Left renal pelvis (tissue), 4 donors: ENCODE measurements at regions not wholly inside any gene's neighbourhood (a gene's known extent, or its start where the extent isn't known, plus 50 kb on each side); places are given as distances from the start of the nearest gene placed in this dataset.

Experiments
- DNase-seq, 4 donors: peaks; one replicate each; pipeline ENCODE4 v3.0.0-alpha.2; 2013; ENCODE audit warnings: low read depth in 4 of 4, low spot score in 3 of 4

DNA sequence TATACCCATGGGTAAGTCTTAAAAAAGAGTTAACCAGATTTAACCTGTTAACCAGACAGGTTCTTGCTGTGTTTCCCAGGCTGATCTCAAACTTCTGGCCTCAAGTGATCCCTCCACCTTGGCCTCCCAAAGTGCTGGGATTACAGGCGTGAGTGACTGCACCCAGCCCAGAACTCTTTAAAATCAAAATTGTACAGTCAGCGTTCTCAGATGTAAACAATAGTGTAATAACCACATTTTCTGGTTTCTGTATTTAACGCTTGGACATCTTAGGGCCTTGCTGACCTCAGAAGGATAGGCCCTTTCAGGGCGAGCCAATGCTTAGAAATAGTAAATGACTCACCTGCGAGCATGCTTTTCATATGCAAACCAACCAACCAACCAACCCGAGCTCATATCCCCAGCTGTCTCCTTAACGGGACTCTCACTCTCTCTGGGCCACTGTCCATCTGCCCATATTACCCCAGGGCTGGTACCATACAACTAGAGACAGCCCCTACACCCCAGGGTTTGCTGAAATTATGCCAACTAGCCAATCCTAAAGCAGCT, 415.0 kb upstream of the XYLT1 start:
- no peak for DNase-seq

DNA sequence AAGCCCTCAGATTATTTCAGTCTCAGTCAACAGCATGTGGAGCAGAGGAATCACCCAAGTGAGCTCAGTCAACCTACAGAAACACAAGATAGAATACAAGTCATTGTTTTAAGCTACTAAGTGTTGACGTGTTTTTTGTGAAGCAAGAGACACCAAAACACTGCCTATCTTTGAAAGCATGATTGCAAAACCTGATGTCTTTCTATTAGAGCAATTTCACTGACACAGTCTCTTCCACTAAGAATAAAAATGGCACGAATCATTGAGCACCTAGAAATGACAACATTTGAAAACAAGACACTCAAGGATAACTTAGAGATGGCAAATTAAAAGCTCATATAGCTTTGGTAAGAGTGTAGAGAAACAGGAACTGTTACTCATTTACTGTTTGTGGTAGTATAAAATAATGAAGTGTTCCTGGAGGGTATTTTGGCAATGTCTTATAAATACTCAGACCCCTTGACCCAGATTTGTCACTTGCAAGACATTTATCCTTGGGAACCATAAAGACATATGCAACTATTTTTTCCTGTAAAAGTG, 407.1 kb upstream of the XYLT1 start:
- DNase-seq, result no peak

DNA sequence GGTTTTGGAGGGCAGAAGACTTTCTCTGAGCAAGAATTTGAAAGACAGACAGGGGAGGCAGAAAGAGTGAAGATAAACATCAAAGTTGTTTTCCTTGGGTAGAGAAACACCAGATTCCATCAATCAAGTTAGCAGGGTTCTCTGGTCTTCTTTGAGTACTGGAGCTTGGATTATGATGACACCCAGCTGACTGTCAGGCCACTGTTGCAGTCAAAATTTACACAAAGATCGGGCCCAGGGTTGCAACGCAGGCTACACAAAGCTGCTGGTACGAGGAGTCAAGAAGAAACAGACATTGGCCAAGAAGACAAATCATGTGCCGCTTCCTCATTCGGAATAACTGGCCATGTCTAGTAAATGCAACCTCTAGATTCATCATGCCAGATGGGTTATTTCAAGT, 396.2 kb upstream of the XYLT1 start:
- no peak for DNase-seq

DNA sequence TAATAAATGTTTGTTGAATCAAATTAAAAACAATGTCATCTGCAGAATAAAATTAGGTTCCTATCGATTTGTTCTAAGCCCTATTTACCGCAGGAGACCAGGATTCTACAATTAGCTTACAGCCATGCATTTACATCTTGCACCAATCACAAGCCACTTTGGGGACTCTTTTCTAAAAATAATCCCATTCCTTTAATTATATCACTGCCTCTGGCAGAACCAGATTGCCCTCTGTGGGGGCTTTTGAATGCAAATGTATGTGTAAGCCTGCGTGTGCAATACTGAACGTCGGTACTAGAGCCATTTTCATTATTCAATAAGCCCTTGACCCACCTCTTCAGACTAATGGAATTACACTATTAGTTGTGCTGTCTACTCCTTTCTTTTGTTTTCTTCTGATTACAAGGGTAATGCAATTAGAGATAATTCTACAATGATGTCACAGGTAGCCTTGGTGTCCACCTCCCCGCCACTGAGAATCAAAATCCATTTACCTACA, 391.3 kb upstream of the XYLT1 start:
- DNase-seq, result no peak

DNA sequence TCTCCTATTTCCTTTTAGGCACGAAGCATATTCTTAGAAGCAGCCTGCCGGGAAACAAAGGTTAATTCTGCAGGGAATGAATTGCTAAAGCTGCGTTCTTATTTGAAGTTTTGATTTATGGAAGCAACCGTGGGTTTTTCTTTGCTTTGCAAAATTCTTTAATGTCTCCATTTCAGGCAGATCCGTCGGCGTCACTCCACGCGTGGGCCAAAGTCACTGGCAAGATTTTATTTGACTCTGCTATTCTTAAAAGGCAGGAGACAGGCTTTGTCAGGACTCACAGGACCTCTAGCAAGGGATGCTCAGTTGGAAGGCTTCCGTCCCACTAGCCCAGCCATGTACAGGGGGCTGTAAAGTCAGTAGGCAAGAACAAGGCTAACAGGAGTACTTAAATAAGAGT, 387.3 kb upstream of the XYLT1 start:
- no peak for DNase-seq

DNA sequence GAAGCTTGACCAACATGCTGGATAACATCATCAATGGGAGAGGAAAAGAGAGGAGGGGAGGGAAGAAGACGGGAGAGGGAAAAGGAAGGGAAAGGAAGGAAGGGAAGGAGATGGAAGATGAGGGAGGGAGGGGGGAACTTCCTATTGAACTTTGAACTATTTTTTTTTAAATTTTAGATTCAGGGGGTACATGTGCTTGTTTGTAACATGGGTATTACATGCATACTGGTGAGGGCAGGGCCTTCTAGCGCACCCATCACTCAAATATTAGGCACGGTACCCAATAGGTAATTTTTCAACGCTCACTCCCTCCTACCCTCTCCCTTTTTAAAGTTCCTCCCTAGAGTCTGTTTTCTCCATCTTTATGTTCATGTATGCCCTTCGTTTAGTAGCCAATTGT, 383.2 kb upstream of the XYLT1 start:
- DNase-seq, result no peak

DNA sequence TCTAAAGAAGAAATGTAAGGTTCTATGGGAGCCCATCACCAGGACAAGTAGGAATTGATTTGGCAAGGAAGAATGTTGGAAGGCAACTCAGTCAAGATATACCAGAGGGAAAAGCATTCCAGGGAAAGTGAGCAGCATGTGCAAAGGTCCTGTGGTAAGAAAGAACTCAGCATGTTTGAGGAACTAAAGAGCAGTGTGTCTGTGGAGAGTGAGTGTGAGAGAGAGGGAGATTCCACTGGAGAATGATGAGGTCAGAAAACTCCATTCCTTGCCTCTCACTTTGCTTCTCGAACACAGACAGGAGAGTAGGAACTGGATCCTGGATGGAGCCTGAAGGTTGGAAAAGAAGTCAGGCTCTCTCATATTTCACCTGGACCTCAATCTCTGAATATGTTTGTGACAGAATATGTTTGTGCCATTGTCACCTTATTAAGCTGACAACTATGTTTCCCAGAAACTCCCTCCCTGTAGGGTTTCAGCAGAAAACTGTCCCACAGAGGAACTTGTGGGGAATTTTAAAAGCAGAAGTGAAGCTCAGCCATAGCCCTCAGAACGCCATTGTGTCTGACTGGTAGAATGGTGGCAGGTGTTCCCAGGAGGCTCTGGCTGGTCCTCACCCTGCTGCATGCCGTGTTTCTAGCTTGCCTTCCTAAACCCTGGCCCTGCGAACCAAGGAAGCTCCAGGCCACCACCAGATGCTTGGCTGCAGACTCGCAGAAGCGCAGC, 382.4 kb upstream of the XYLT1 start:
- no peak for DNase-seq

DNA sequence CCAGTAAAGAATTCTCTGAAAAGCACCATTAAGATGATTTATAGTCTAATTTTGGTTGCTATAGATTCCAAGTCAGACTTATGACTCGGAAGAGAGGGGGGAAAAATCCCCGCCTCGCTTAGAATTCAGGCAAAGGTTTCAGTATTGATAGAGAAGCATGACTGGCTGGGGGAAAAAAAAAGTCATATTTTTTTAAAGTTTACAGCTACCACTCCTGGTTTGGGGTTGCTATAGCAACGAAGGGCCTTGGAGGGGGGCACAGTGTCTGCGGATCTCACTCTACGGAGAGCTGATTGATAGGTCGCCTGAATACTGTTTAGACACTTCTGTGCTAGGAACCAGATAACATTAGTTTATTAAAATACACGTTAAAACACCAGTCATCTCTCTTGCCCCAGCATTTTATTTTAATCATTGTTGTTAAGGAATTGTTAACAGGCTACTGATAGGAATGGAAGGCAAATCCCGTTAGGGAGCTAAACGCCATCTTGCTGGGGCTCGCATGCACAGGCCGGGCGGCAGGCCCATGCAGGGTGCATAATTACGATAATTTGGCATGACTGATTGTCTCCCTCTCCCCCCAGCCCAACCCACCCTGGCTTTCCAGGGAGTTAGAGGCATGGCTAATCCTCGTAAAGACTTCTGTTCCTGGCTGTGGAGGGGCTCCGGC, 380.0 kb upstream of the XYLT1 start:
- DNase-seq, result no peak

DNA sequence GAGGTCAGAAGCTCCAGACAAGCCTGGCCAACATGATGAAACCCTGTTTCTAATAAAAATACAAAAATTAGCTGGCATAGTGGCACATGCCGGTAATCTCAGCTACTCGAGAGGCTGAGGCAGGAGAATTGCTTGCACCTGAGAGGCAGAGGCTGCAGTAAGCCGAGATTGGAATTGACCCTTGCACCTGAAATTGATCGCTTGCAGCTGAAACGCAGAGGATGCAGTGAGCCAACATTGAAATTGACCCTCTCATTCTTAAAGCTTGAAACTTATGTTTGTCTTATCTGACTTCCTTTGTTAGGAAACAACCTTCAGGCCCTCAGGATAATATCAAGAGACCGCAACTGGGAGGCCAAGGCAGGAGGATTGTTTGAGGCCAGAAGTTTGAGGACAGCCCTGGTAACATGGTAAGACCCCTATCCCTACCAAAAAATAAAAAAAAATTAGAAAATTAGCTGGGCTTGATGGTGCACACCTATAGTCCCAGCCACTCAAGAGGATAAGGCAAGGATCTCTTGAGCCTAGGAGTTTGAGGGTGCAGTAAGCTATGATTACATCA, 376.6 kb upstream of the XYLT1 start:
- no peak for DNase-seq

DNA sequence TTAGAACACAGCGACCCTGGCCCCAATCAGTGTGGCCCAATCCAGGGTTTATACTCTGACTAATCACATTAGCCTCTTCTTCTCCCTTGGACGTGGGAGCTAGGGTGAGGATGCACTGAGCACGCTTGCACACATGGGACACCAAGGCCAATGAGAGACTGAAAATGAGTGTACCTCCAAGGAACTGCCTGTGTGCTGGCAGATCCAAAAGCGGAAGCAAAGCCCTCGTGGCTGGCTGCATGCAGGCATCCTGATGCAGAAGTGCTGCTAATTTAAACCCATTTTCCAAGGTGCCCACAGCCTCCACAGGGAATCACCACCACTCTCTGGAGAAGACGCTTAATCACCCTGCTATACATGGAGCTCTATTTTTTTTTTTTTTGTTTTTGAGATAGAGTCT, 375.3 kb upstream of the XYLT1 start:
- no peak for DNase-seq

DNA sequence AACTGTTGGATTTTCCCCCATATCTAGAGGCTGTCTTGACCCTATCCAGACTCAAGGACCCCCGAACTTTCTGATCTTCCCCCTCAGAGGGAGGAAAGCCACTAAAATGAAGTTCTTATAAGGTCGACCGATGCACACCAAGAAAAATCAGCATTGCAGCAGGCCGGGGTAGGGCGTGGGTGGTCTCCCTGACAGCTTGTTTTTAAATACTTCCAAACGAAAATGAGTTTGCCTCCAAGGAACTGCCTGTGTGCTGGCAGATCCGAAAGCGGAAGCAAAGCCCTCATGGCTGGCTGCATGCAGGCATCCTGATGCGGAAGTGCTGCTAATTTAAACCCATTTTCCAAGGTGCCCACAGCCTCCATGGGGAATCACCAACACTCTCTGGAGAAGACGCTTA, 374.3 kb upstream of the XYLT1 start:
- no peak for DNase-seq

DNA sequence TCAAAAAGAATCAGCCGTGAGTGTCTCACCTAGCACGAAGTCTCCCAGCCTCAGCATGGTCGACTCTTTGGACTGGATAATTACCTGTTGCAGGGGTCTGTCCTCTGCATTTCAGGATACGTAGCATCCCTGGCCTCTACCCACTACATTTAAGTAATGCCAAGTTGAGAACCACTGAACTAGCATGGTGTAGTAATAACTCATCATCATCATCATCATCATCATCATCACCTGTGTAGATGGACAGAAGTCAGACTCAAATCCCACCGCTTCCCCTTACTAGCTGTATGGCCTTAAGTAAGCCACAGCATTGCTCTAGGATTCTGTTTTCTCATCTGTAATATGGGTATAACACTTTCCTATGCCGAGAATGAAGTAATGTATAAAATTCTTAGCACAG, 373.1 kb upstream of the XYLT1 start:
- DNase-seq, result no peak

DNA sequence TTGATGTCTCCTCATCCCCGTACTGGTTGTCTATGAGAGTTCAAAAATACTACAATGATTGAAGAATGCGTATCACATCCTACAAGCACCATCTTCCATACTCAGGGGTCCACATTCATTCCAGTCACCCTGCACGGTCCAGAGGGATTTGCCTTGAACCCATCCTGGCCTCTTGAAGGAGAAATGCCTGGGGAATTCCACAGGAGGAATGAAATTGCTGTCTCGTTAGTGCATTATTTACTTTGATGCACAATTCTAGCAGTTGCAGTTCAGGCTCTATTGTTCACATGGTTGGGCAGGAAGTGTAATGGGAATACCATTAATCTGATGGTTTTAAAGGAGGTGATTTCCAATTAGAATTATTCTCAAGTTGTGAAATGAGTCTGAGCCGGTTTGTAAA, 369.1 kb upstream of the XYLT1 start:
- no peak for DNase-seq

DNA sequence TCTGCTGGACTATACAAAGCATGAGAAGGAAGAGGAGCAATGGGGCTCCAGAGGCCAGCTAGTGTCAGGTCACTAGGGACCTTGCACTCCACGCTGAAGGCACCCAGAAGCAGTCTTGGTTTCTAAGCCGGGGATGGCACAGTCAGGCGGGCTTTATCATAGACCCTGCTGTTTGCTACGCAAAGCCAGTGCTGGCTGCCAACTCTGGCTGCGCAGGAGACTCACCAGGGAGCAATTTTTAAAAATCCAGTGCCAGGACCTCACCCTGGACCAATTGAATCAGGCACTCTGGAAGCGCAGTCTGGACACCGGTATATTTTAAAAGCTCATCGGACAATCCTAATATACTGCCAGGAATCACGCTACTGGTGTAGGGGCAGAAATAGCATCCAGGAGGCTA, 368.5 kb upstream of the XYLT1 start:
- no peak for DNase-seq

DNA sequence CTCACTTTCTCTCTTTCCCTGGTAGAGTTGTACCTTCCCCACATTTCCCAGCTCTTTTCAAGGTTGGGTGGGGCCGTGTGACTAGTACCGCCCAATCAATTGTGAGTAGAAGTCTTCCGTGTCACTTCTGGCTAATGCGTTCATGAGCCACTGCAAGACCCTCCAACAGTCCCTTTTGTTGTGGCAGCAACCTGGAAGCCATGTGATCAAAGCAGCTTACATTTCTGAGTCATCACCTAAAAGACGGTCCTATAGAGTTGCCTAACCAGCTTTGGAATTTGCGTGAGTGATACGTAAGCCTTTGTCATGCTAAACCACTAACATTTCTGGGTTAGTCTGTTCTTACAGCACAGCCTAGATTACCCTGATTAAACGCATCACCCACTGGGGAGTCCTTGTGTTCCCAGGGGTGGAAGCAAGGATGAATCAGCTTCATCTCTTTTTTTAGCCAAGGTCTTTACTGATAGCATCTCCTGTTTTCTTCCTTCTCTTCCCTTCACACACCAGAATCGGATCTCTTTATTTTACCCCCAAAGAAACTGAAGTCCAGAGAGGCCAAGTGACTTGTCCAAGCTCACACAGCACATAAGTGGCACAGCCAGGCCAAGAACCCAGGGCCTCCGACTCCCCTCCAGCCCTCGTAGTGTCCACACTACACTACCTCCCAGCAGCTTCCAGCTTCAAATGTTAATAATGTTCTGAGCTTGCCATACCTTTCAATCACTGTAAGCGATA, 366.3 kb upstream of the XYLT1 start:
- no peak for DNase-seq

DNA sequence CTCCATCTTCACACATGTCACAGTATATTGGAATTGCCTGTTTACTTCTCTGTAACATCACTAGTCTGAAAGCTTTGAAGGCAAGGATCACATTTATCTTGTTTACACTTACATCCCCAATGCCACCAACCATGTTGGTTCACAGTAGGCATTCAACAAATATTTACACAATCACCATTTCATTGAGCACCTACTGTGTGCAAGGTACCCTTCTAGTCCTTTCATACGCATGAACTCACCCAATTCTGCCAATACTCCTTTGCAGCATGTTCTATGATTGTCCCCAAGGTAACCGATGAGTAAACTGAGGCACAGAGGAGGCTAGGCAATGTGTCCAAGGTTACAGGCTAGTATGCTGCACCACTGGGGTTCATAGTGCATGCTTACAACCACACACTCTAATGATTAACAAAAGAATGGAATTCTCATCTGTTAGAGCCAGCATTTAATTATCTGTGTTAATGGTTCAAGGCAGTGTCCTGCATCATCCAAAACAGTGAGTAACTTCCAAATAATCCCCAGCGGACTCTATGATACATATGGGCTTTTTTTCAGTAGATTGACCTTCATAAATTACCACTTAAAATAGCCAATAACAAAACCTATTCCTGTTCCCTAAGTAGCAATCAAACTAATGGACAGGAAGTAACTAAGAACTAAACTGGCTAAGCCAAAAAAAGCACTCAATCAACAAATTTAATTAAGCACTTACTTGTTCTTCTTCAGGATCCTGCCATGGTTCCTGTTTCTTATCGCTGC, 364.5 kb upstream of the XYLT1 start:
- DNase-seq, result no peak

DNA sequence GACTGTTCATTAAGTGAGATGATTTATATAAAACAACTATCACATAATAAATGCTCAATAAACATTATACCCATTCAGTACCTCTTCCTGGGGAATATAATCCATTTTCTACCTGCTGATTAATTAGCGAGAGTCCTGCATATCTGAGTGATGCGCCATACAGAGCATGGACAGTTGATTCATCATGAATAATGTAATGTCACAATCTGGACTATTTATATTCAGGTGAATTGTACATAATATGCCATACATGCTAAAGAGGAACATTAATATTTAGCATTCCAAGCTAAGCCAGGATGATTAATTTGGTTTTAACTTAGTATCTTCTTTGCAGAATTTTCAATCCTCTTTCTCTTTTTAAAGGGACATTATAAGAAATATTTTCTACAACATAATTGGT, 362.0 kb upstream of the XYLT1 start:
- no peak for DNase-seq

DNA sequence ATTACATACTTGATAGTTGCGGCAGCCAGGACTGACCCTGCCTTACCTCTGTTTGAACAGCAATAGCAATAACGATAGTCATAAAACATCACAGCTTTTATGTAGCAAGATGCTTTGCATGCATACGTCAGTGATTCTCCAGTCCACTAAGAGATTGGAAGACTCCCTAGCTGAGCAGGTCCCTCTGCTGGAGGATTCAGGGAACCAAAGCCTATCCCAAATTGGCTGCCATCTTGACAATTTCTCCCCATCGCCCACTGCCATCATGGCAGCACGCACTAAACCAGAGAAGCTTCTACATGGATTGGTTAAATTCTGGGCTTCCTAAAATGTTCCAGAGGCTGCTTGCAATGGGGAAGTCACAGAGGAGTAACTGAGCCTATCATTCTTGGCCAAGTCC, 360.6 kb upstream of the XYLT1 start:
- DNase-seq, result no peak

DNA sequence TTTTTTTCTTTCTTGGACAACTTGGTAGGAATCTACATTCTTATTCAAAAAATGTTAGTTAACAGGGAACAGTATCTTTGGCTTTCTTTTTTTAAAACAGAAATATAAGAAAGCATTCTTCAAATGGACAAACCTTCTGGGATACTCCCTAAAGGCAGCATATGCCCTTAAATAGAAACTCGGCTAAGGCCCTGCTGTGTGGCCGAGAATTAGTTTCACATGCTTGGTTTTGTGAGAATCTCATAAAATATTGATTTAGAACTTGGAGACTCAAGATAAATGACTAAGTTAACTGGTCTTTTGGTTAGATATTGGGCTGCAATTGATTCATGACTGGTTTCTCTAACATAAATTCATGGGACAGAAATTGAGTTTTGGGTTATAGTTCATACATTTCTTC, 359.9 kb upstream of the XYLT1 start:
- no peak for DNase-seq

DNA sequence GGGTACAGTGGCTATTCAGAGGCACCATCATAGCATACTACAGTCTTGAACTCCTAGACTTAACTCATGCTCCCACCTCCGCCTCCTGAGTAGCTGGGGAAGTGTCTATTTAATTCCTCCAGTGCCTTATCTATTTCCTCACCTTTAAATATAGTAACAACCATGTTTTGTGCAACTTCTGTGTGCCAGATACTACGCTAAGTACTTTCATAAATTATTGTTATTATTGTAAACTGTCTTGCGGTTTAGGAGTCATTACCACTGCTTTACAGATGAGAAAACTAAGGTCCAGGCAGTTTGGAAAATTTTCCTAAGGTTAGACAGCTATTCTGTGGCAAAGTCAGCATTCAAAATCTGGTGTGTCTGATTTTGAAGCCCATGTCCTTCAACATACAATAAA, 359.1 kb upstream of the XYLT1 start:
- DNase-seq, result no peak
